ENCODE measurements at regions not wholly inside any gene's neighbourhood (a gene's known extent, or its start where the extent isn't known, plus 50 kb on each side); places are given as distances from the start of the nearest gene placed in this dataset.

GRCh38 chr1:29669912-29670311 is 433.6 kb downstream of the PTPRU start (continued):
- TF ChIP-seq CSRNP3 (CRISPR knock-in tag; IDR thresholded peaks at IDR 0.05) = no peak
- no peak for TF ChIP-seq TCF4 (CRISPR knock-in tag; IDR thresholded peaks at IDR 0.05; ENCODE audit: borderline replicate concordance)
- TF ChIP-seq GLIS3 (CRISPR knock-in tag; IDR thresholded peaks at IDR 0.05) = no peak
- no peak for TF ChIP-seq ZC3H10 (CRISPR knock-in tag; IDR thresholded peaks at IDR 0.05)

GRCh38 chr1:29669158-29669871 is 433.0 kb downstream of the PTPRU start:
- TF ChIP-seq ARNTL (CRISPR knock-in tag; IDR thresholded peaks at IDR 0.05; ENCODE audit: borderline replicate concordance, low read depth) (no peak), POU6F1 (CRISPR knock-in tag; IDR thresholded peaks at IDR 0.05; ENCODE audit: borderline replicate concordance, low read depth) (no peak), ZC3H10 (CRISPR knock-in tag; IDR thresholded peaks at IDR 0.05) (no peak), CREB5 (CRISPR knock-in tag; IDR thresholded peaks at IDR 0.05; ENCODE audit: low read depth) (no peak), ESRRG (CRISPR knock-in tag; IDR thresholded peaks at IDR 0.05) (no peak), SNAI2 (CRISPR knock-in tag; IDR thresholded peaks at IDR 0.05) (no peak), ZFP3 (CRISPR knock-in tag; IDR thresholded peaks at IDR 0.05) (no peak), GLIS3 (CRISPR knock-in tag; IDR thresholded peaks at IDR 0.05) (no peak), ZNF70 (CRISPR knock-in tag; IDR thresholded peaks at IDR 0.05) (no peak), TOX (CRISPR knock-in tag; IDR thresholded peaks at IDR 0.05; ENCODE audit: borderline replicate concordance) (no peak), TSHZ2 (CRISPR knock-in tag; IDR thresholded peaks at IDR 0.05) (no peak), PPARA (CRISPR knock-in tag; IDR thresholded peaks at IDR 0.05; ENCODE audit: borderline replicate concordance) (no peak)
- ATAC-seq = no peak

GRCh38 chr1:29668551-29669157 is 432.3 kb downstream of the PTPRU start:
- TF ChIP-seq ZC3H10 (CRISPR knock-in tag; IDR thresholded peaks at IDR 0.05) = no peak
- no peak for TF ChIP-seq GLIS3 (CRISPR knock-in tag; IDR thresholded peaks at IDR 0.05)
- no peak for ATAC-seq

GRCh38 chr1:29667951-29668350 is 431.6 kb downstream of the PTPRU start:
- TF ChIP-seq RARB (CRISPR knock-in tag; IDR thresholded peaks at IDR 0.05) = no peak
- TF ChIP-seq ZC3H10 (CRISPR knock-in tag; IDR thresholded peaks at IDR 0.05) = no peak
- TF ChIP-seq ISL1 (CRISPR knock-in tag; IDR thresholded peaks at IDR 0.05) = no peak
- no peak for TF ChIP-seq PATZ1 (CRISPR knock-in tag; IDR thresholded peaks at IDR 0.05; ENCODE audit: borderline replicate concordance)
- no peak for TF ChIP-seq CREB5 (CRISPR knock-in tag; IDR thresholded peaks at IDR 0.05; ENCODE audit: low read depth)
- no peak for TF ChIP-seq PPARA (CRISPR knock-in tag; IDR thresholded peaks at IDR 0.05; ENCODE audit: borderline replicate concordance)
- TF ChIP-seq TOX (CRISPR knock-in tag; IDR thresholded peaks at IDR 0.05; ENCODE audit: borderline replicate concordance) = no peak
- no peak for TF ChIP-seq TSHZ2 (CRISPR knock-in tag; IDR thresholded peaks at IDR 0.05)
- no peak for TF ChIP-seq CSRNP3 (CRISPR knock-in tag; IDR thresholded peaks at IDR 0.05)
- TF ChIP-seq ZNF8 (CRISPR knock-in tag; IDR thresholded peaks at IDR 0.05) = no peak
- no peak for ATAC-seq
